Breast epithelium (tissue), 3 donors: ENCODE measurements at regions not wholly inside any gene's neighbourhood (a gene's known extent, or its start where the extent isn't known, plus 50 kb on each side); places are given as distances from the start of the nearest gene placed in this dataset.

Experiments
- POLR2A ChIP-seq: fragments of 450-650 bp; IDR thresholded peaks from one replicate; pipeline ENCODE4 v1.6.1; 2016; ENCODE audit warnings: antibody characterized with exemption, mild to moderate bottlenecking, moderate library complexity
- POLR2AphosphoS5 ChIP-seq, 3 donors: sonication (generic); formaldehyde crosslinking; IDR thresholded peaks; one replicate each; pipeline ENCODE4 v1.6.1; 2017; ENCODE audit warnings: antibody characterized with exemption in 3 of 3
- TF ChIP-seq, protein P1 (sequence below), 3 donors: fragments of 450-650 bp; IDR thresholded peaks; one replicate each; pipeline ENCODE4 v1.5.1; 2016 to 2017; ENCODE audit warnings: antibody characterized with exemption in 3 of 3, mild to moderate bottlenecking in 3 of 3, moderate library complexity in 3 of 3

DNA sequence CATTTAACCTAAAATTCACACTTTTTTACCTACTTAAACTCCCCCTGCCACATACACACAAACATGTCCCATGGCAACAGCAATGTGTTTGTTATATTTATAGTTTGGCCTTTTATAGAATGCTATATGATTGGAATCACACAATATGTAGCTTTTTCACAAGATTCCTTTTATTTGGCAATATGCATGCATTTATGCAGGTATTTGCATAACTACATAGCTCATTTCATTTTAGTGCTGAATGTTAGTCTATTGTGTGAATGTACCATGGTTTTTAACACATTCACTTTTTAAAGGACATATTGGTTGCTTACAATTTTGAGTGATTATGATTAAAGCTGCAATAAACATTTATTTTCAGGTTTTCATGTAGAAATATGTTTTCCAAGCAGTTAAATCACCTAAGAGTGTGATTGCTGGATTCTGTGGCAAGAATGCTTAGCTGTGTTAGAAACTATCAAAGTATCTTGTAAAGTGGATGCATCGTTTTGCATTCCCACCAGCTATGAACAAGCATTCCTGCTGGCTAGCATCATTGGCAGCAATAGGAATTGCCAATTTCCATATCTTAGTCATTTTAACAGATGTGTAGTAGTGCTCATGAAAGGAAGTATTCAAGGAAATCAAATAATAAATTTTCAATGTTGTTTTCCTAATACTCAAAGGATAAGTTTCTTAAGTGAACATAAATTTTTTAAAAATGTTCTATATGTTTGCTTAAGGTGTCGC lies 557.0 kb downstream of the SLITRK1 start:
- TF ChIP-seq, protein P1, sequence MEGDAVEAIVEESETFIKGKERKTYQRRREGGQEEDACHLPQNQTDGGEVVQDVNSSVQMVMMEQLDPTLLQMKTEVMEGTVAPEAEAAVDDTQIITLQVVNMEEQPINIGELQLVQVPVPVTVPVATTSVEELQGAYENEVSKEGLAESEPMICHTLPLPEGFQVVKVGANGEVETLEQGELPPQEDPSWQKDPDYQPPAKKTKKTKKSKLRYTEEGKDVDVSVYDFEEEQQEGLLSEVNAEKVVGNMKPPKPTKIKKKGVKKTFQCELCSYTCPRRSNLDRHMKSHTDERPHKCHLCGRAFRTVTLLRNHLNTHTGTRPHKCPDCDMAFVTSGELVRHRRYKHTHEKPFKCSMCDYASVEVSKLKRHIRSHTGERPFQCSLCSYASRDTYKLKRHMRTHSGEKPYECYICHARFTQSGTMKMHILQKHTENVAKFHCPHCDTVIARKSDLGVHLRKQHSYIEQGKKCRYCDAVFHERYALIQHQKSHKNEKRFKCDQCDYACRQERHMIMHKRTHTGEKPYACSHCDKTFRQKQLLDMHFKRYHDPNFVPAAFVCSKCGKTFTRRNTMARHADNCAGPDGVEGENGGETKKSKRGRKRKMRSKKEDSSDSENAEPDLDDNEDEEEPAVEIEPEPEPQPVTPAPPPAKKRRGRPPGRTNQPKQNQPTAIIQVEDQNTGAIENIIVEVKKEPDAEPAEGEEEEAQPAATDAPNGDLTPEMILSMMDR (IDR thresholded peaks at IDR 0.05), result no peak
- TF ChIP-seq POLR2A, result no peak
- TF ChIP-seq POLR2AphosphoS5 (IDR thresholded peaks at IDR 0.05), result no peak
